Lower lobe of right lung (tissue), 2 donors: ENCODE measurements at regions not wholly inside any gene's neighbourhood (a gene's known extent, or its start where the extent isn't known, plus 50 kb on each side); places are given as distances from the start of the nearest gene placed in this dataset.

Source experiments
- ATAC-seq, 2 donors: fragments of 200-7000 bp; cut with Tn5 transposase; one replicate each; pipeline ENCODE4 v1.9.1; 2020 to 2022; ENCODE audit warnings: mild to moderate bottlenecking in 2 of 2, moderate library complexity in 2 of 2
- DNase-seq: peaks from one replicate; pipeline ENCODE4 v3.0.0-alpha.2; 2020
- H3K27ac ChIP-seq: fragments of 200-600 bp; one replicate; pipeline ENCODE4 v1.8.0; 2022
- H3K27me3 ChIP-seq: fragments of 200-600 bp; one replicate; pipeline ENCODE4 v1.8.0; 2022; ENCODE audit warnings: low read depth
- H3K36me3 ChIP-seq: fragments of 200-600 bp; one replicate; pipeline ENCODE4 v1.8.0; 2022; ENCODE audit warnings: mild to moderate bottlenecking
- H3K4me1 ChIP-seq: fragments of 200-600 bp; one replicate; pipeline ENCODE4 v1.8.0; 2022
- H3K4me3 ChIP-seq: fragments of 200-600 bp; one replicate; pipeline ENCODE4 v1.8.0; 2022; ENCODE audit warnings: mild to moderate bottlenecking
- H3K9me3 ChIP-seq: fragments of 200-600 bp; one replicate; pipeline ENCODE4 v1.8.0; 2022
- intact Hi-C: fragments of 100-400 bp; cut with DNase I; formaldehyde crosslinking; loops from one replicate; pipeline ENCODE4 v1.11.0; 2022
- TF ChIP-seq, protein P1 (sequence below): fragments of 200-600 bp; IDR thresholded peaks from one replicate; pipeline ENCODE4 v1.8.0; 2022; ENCODE audit warnings: antibody characterized with exemption, mild to moderate bottlenecking
- donor health status: DM: no; HTN: yes; CAD: no; lungs with severe emphysema.

DNA sequence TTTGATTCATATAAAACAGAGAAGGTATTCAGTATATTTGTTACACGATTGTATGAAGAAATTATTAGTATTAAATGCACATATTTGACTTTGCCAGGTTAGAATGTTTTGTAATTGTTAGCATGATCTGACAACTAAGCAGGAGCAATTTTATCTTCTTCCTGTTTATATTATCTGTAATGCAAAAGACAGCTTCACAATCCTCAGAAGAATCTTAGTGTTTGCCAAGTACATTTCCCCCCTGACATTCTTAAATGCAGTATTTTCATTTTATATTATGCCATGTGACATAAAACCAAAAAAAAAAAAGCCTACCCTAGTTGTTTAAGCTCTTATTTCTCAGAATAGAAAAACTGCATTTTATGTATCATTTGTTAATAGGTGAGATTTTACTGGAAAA, 469.4 kb downstream of the FOXG1 start:
- no peaks in the 10 kb centered on the region for H3K36me3 ChIP-seq
- DNase-seq (no peak), ATAC-seq (no peak)
- TF ChIP-seq, protein P1, sequence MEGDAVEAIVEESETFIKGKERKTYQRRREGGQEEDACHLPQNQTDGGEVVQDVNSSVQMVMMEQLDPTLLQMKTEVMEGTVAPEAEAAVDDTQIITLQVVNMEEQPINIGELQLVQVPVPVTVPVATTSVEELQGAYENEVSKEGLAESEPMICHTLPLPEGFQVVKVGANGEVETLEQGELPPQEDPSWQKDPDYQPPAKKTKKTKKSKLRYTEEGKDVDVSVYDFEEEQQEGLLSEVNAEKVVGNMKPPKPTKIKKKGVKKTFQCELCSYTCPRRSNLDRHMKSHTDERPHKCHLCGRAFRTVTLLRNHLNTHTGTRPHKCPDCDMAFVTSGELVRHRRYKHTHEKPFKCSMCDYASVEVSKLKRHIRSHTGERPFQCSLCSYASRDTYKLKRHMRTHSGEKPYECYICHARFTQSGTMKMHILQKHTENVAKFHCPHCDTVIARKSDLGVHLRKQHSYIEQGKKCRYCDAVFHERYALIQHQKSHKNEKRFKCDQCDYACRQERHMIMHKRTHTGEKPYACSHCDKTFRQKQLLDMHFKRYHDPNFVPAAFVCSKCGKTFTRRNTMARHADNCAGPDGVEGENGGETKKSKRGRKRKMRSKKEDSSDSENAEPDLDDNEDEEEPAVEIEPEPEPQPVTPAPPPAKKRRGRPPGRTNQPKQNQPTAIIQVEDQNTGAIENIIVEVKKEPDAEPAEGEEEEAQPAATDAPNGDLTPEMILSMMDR = no peak
- no peak overlapping the region for H3K4me3 ChIP-seq
- H3K4me1 ChIP-seq = no peaks in the 10 kb centered on the region
- no peak overlapping the region for H3K27ac ChIP-seq
- no peaks in the 10 kb centered on the region for H3K9me3 ChIP-seq
- intact Hi-C loops = no loop called here
- H3K27me3 ChIP-seq = no peaks in the 10 kb centered on the region

DNA sequence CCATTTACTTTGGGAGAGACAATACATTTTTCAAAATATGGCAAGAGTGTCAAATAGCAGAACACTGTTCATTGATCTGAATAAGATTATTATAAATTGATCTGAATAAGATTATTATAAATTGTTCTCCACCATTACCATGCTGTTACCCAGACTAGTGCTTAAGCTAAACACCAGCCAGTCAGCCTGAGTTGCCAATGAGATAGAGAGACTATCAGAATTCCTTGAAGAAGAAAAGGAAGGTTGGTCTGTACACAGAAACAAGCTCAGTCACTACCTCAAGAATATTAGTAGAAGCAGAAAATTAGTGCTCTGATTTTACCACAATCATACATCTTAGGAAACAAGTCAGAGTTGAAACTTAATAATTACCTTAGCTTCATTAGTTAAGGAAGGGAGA, 469.8 kb downstream of the FOXG1 start:
- Histone ChIP-seq H3K9me3 (no peaks in the 10 kb centered on the region), H3K27me3 (no peaks in the 10 kb centered on the region), H3K36me3 (no peaks in the 10 kb centered on the region), H3K4me3 (no peak overlapping the region), H3K27ac (no peak overlapping the region), H3K4me1 (no peaks in the 10 kb centered on the region)
- intact Hi-C loops = no loop called here
- DNase-seq (no peak), ATAC-seq (no peak)
- TF ChIP-seq, protein P1 = no peak

DNA sequence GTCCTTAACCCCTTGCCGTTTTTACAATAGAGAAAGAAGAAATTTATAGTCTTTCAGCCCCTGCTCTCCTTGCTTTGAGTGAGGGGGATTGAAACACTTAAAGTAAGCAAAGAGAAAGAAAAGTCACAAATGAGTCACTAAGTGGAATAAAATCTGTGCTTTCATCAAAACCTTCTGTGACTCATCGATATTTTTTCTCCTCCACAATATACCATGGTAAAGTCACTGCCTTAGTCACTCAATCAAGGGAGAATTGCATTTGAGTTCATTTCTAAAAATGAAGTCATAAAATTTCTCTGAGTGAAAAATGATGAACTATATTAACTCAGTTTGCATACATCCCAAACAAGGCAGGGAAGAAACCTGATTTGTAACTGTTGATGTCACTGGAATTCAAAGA, 470.3 kb downstream of the FOXG1 start:
- Histone ChIP-seq H3K36me3 (no peaks in the 10 kb centered on the region), H3K4me3 (no peak overlapping the region), H3K4me1 (no peaks in the 10 kb centered on the region), H3K9me3 (no peaks in the 10 kb centered on the region), H3K27me3 (no peaks in the 10 kb centered on the region), H3K27ac (no peak overlapping the region)
- ATAC-seq (no peak), DNase-seq (no peak)
- TF ChIP-seq, protein P1 = no peak
- intact Hi-C loops = no loop called here

DNA sequence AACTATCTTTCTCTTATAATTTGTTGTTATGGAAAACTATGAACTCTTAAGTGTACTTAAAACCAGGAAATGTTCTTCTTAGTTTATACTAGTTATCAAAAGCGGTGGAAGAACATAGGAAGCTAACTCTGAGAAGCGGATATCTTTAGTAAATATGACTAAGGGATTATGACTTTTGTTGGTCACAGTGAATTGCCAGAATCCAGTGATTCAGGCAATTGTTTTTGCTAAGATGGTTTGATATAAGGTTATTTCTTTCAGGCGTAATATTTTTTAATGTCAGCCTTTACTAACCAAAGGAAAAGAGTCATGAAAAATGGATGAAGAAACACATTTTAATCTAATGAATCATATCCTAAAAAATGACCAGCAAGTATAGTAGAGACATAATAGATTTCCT, 473.5 kb downstream of the FOXG1 start:
- H3K4me1 ChIP-seq = no peaks in the 10 kb centered on the region
- no peak overlapping the region for H3K4me3 ChIP-seq
- H3K36me3 ChIP-seq = no peaks in the 10 kb centered on the region
- no peak overlapping the region for H3K27ac ChIP-seq
- DNase-seq (no peak), ATAC-seq (no peak)
- TF ChIP-seq, protein P1 = no peak
- no peaks in the 10 kb centered on the region for H3K27me3 ChIP-seq
- intact Hi-C loops = no loop called here
- no peaks in the 10 kb centered on the region for H3K9me3 ChIP-seq

DNA sequence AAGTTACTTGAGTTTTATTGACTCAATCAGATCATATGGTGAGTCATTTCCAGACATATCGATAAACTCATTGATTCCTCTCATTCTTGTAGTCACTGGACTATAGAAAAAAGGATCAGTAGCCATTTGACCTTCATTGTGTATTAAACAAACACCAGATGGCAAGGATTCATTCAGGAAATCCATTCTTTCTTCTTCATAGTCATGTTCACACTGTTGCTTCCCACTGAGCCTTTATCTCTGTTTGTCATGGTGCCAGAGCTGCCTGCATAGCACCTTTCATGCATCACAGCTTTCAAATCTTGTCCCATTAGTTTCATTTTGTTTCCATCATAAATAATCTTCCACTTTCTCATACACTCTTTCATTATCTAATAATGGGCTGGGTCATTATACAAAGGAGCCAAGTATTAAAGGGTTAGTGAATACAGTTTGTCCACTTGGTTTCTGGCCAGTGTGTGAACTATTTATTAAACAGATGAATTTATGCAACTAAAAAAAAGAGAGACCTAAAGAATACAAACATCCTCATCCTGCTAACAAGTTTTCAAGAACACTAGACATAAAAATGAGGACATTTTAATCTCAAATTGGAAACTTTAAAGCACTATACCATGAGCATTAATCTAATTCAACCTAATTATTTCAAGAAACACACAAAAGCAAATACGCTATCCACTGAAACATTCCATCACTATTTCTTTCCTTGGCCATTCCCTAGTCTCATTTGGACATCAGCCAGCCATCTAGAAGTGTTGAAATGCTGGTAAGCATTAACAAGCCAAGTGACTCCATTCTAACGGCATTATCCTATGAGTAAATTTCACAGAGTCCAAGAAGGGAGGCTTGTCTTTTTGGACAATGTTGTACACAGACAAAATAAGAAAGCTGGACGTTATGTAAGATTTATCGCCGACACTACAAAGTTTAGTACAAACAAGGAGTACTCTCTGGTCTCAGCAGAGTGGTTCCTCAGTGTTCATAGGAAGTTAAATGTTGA, 476.5 kb downstream of the FOXG1 start:
- Histone ChIP-seq H3K36me3 (no peaks in the 10 kb centered on the region), H3K4me1 (no peaks in the 10 kb centered on the region), H3K9me3 (no peaks in the 10 kb centered on the region), H3K27ac (no peak overlapping the region), H3K27me3 (no peaks in the 10 kb centered on the region), H3K4me3 (no peak overlapping the region)
- DNase-seq = no peak
- intact Hi-C loops = no loop called here
- no peak for ATAC-seq
- TF ChIP-seq, protein P1 = no peak
